ENCODE measurements at regions not wholly inside any gene's neighbourhood (a gene's known extent, or its start where the extent isn't known, plus 50 kb on each side); places are given as distances from the start of the nearest gene placed in this dataset.

- no peak for ATAC-seq (ENCODE audit: low FRiP score)
- no peak for DNase-seq (ENCODE audit: low spot score)
- no peak for TF ChIP-seq CTCF (IDR thresholded peaks at IDR 0.05)
These were observed 65.7 kb upstream of the EPHA4 start for GRCh38 chr2:221637851-221638250.

GRCh38 chr2:221635949-221636348 is 63.8 kb upstream of the EPHA4 start:
- TF ChIP-seq CTCF (IDR thresholded peaks at IDR 0.05) = no peak
- ATAC-seq (ENCODE audit: low FRiP score) (no peak), DNase-seq (ENCODE audit: low spot score) (no peak)

GRCh38 chr2:221629468-221629867 is 57.4 kb upstream of the EPHA4 start:
- ATAC-seq (ENCODE audit: low FRiP score) (no peak), DNase-seq (ENCODE audit: low spot score) (no peak)
- no peak for TF ChIP-seq CTCF (IDR thresholded peaks at IDR 0.05)

- no peak for ATAC-seq (ENCODE audit: low FRiP score)
- no peak for DNase-seq (ENCODE audit: low spot score)
- TF ChIP-seq CTCF (IDR thresholded peaks at IDR 0.05) = no peak
These were observed 52.4 kb upstream of the EPHA4 start for GRCh38 chr2:221624475-221624874.

Data from omental fat pad (tissue), 3 donors.